ENCODE measurements at regions not wholly inside any gene's neighbourhood (a gene's known extent, or its start where the extent isn't known, plus 50 kb on each side); places are given as distances from the start of the nearest gene placed in this dataset.

GRCh38 chr2:734496-734895 is 57.3 kb upstream of the TMEM18 start (continued):
- TF ChIP-seq EP300 (IDR thresholded peaks at IDR 0.05; ENCODE audit: borderline replicate concordance in 1 of 2, low read depth in 2 of 2, low read length in 2 of 2) (no peak), SRF (IDR thresholded peaks at IDR 0.05; ENCODE audit: low read depth, low read length) (no peak), GABPA (IDR thresholded peaks at IDR 0.05; ENCODE audit: borderline replicate concordance, insufficient read depth, low read length) (no peak)
